Tibial nerve (tissue), 4 donors: ENCODE measurements at regions not wholly inside any gene's neighbourhood (a gene's known extent, or its start where the extent isn't known, plus 50 kb on each side); places are given as distances from the start of the nearest gene placed in this dataset.

Experiments used
- CTCF ChIP-seq, 5 experiments: fragments of 200-600 bp in 3 of 5; fragments of 450-650 bp in 2 of 5; sonication (generic) in 3 of 5; IDR thresholded peaks; one replicate each; pipeline ENCODE4 v1.5.1; 2016 to 2019; ENCODE audit warnings: antibody characterized with exemption in 5 of 5, mild to moderate bottlenecking in 3 of 5, moderate library complexity in 2 of 5
- EP300 ChIP-seq, 2 donors: sonication (generic); formaldehyde crosslinking; IDR thresholded peaks; one replicate each; pipeline ENCODE4 v1.6.1; 2017; ENCODE audit warnings: antibody characterized with exemption in 2 of 2, mild to moderate bottlenecking in 1 of 2
- POLR2A ChIP-seq, 2 donors: fragments of 450-650 bp; IDR thresholded peaks; one replicate each; pipeline ENCODE4 v1.6.1; 2017; ENCODE audit warnings: antibody characterized with exemption in 2 of 2, mild to moderate bottlenecking in 2 of 2, moderate library complexity in 2 of 2

DNA sequence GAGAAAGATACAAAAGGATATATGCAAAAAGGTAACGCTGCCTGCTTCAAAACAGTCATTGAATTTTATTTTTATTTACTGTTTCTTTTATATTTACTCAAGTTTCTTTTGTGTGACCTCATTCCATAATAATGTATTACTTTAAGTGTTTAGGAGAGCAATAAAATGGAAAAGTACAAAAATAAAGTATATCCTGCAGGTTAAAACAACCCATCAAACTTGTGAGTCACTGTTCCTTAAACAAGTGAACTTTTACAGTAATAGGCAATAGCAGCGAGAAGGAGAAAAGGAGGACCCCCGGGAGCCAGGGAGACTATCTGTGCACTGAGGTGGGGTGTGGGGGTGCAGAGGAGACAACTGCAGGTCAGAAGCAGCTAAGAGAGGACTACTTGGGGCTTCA lies 124.5 kb downstream of the EN1 start:
- TF ChIP-seq CTCF (IDR thresholded peaks at IDR 0.05), result no peak
- no peak for TF ChIP-seq POLR2A (IDR thresholded peaks at IDR 0.05)
- no peak for TF ChIP-seq EP300 (IDR thresholded peaks at IDR 0.05)
